Mesothelial cell of epicardium (in vitro differentiated cells): ENCODE measurements at regions not wholly inside any gene's neighbourhood (a gene's known extent, or its start where the extent isn't known, plus 50 kb on each side); places are given as distances from the start of the nearest gene placed in this dataset.

Experiments used
- DNase-seq, 2 experiments: peaks; one replicate each; pipeline ENCODE4 v3.0.0; 2021; ENCODE audit warnings: low spot score in 2 of 2; ENCODE audit not compliant: unreplicated experiment in 2 of 2
- H3K27ac Mint-ChIP-seq: 2 replicates; pipeline ENCODE4 v1.8.0; 2021; ENCODE audit warnings: mixed read lengths
- H3K27me3 Mint-ChIP-seq: 2 replicates; pipeline ENCODE4 v1.8.0; 2021; ENCODE audit warnings: low read depth, mixed read lengths
- H3K36me3 Mint-ChIP-seq: 2 replicates; pipeline ENCODE4 v1.8.0; 2021; ENCODE audit warnings: mixed read lengths
- H3K4me1 Mint-ChIP-seq: 2 replicates; pipeline ENCODE4 v1.8.0; 2021; ENCODE audit warnings: mixed read lengths
- H3K4me3 Mint-ChIP-seq: 2 replicates; pipeline ENCODE4 v1.8.0; 2021; ENCODE audit warnings: mild to moderate bottlenecking, moderate library complexity, mixed read lengths
- H3K9me3 Mint-ChIP-seq: 2 replicates; pipeline ENCODE4 v1.8.0; 2021; ENCODE audit warnings: mixed read lengths
- TF ChIP-seq, protein P1 (sequence below): fragments of 200-600 bp; sonication (generic); IDR thresholded peaks from one replicate; pipeline ENCODE4 v1.5.0; 2021; ENCODE audit warnings: antibody characterized with exemption; ENCODE audit not compliant: unreplicated experiment

GRCh38 chr3:159113221-159113875 lies 311.5 kb downstream of the MFSD1 start:
- Mint-ChIP-seq H3K9me3 (no peaks in the 10 kb centered on the region), H3K27ac (no peak overlapping the region), H3K27me3 (peaks cover 12% of the 10 kb centered on the region), H3K4me3 (no peak overlapping the region), H3K36me3 (no peaks in the 10 kb centered on the region), H3K4me1 (no peaks in the 10 kb centered on the region)
- DNase-seq: no peak
- TF ChIP-seq, protein P1, sequence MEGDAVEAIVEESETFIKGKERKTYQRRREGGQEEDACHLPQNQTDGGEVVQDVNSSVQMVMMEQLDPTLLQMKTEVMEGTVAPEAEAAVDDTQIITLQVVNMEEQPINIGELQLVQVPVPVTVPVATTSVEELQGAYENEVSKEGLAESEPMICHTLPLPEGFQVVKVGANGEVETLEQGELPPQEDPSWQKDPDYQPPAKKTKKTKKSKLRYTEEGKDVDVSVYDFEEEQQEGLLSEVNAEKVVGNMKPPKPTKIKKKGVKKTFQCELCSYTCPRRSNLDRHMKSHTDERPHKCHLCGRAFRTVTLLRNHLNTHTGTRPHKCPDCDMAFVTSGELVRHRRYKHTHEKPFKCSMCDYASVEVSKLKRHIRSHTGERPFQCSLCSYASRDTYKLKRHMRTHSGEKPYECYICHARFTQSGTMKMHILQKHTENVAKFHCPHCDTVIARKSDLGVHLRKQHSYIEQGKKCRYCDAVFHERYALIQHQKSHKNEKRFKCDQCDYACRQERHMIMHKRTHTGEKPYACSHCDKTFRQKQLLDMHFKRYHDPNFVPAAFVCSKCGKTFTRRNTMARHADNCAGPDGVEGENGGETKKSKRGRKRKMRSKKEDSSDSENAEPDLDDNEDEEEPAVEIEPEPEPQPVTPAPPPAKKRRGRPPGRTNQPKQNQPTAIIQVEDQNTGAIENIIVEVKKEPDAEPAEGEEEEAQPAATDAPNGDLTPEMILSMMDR: no peak

- Mint-ChIP-seq H3K36me3 (no peaks in the 10 kb centered on the region), H3K27me3 (peaks cover 20% of the 10 kb centered on the region), H3K27ac (no peak overlapping the region), H3K4me1 (no peaks in the 10 kb centered on the region), H3K4me3 (no peak overlapping the region), H3K9me3 (no peaks in the 10 kb centered on the region)
- TF ChIP-seq, protein P1: no peak
- no peak for DNase-seq
Observed at GRCh38 chr3:159114582-159114981, 312.7 kb downstream of the MFSD1 start.

DNA sequence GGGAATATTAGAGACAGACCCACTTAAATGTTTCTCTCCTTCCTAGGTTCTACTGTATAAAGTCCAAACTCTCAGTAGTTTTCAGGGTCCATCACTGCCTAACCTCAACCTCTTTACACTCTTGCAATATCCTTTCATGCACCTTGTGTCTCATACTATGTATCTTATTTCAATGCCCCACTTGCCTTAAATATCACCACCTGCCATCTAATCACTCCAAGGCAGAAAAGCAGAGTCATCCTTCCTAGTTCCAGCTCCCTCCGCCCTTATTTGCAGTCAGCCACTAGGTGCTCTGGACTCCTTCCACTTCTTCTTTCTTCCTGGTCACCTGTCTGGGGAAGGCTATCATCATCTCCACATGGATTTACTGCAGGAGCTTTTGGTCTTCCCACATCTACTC lies 322.0 kb downstream of the MFSD1 start:
- Mint-ChIP-seq H3K4me1 (no peaks in the 10 kb centered on the region), H3K9me3 (no peaks in the 10 kb centered on the region), H3K27me3 (peaks cover 30% of the 10 kb centered on the region), H3K4me3 (no peak overlapping the region), H3K27ac (no peak overlapping the region), H3K36me3 (no peaks in the 10 kb centered on the region)
- TF ChIP-seq, protein P1: no peak
- no peak for DNase-seq

- H3K27me3 Mint-ChIP-seq: peaks cover 34% of the 10 kb centered on the region
- H3K4me1 Mint-ChIP-seq: no peaks in the 10 kb centered on the region
- H3K9me3 Mint-ChIP-seq: no peaks in the 10 kb centered on the region
- no peaks in the 10 kb centered on the region for H3K36me3 Mint-ChIP-seq
- TF ChIP-seq, protein P1: no peak
- no peak overlapping the region for H3K27ac Mint-ChIP-seq
- no peak for DNase-seq
- no peak overlapping the region for H3K4me3 Mint-ChIP-seq
Observed at GRCh38 chr3:159126261-159127020, 324.6 kb downstream of the MFSD1 start.

DNA sequence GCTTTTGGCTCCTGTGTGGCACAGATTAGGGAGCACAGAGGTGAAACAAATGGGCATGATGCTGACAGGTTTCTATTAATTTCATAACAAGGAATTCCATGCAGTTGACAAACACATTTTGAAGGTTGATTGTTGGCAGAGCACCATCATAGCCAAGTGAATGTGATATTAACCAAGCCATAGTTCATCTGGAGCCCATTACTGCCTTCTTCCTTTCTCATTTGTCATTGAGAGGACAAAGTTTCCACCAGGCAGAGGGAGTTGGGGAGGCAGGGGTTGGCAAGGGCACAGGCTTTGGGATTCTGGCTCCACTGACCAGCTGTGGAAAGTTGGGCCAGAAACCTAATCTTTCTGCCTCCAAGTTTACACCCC lies 325.2 kb downstream of the MFSD1 start:
- Mint-ChIP-seq H3K27ac (no peak overlapping the region), H3K36me3 (no peaks in the 10 kb centered on the region), H3K4me3 (no peak overlapping the region), H3K27me3 (peaks cover 37% of the 10 kb centered on the region), H3K4me1 (no peaks in the 10 kb centered on the region), H3K9me3 (no peaks in the 10 kb centered on the region)
- TF ChIP-seq, protein P1: no peak
- no peak for DNase-seq
